BLaER1 (cell line): ENCODE measurements at regions not wholly inside any gene's neighbourhood (a gene's known extent, or its start where the extent isn't known, plus 50 kb on each side); places are given as distances from the start of the nearest gene placed in this dataset.

Experiments
- H3K27ac ChIP-seq: shearing (Covaris generic); formaldehyde crosslinking; 2 replicates; pipeline ENCODE4 v1.8.1; 2022
- H3K27me3 ChIP-seq: shearing (Covaris generic); formaldehyde crosslinking; 2 replicates; pipeline ENCODE4 v1.8.1; 2022
- H3K36me3 ChIP-seq: shearing (Covaris generic); formaldehyde crosslinking; 2 replicates; pipeline ENCODE4 v1.8.1; 2022
- H3K4me1 ChIP-seq: shearing (Covaris generic); formaldehyde crosslinking; 2 replicates; pipeline ENCODE4 v1.8.1; 2022
- H3K4me2 ChIP-seq: shearing (Covaris generic); formaldehyde crosslinking; 2 replicates; pipeline ENCODE4 v1.8.1; 2022
- H3K4me3 ChIP-seq: shearing (Covaris generic); formaldehyde crosslinking; 2 replicates; pipeline ENCODE4 v1.8.1; 2022
- H3K9ac ChIP-seq: shearing (Covaris generic); formaldehyde crosslinking; 2 replicates; pipeline ENCODE4 v1.8.1; 2022
- H3K9me3 ChIP-seq: shearing (Covaris generic); formaldehyde crosslinking; 2 replicates; pipeline ENCODE4 v1.8.1; 2022
- H4K20me1 ChIP-seq: shearing (Covaris generic); formaldehyde crosslinking; 2 replicates; pipeline ENCODE4 v1.8.1; 2022
- Cebpa-rat ChIP-seq: shearing (Covaris generic); IDR thresholded peaks from 2 replicates; pipeline ENCODE4 v1.8.1; 2022

GRCh38 chr1:29670752-29671151 is 434.4 kb downstream of the PTPRU start:
- no peaks in the 10 kb centered on the region for H3K9me3 ChIP-seq
- no peak overlapping the region for H3K4me2 ChIP-seq
- H4K20me1 ChIP-seq: no peaks in the 10 kb centered on the region
- H3K27ac ChIP-seq: no peak overlapping the region
- H3K4me3 ChIP-seq: no peak overlapping the region
- no peak for TF ChIP-seq Cebpa-rat
- H3K36me3 ChIP-seq: no peaks in the 10 kb centered on the region
- H3K4me1 ChIP-seq: peaks cover 12% of the 10 kb centered on the region
- H3K27me3 ChIP-seq: no peaks in the 10 kb centered on the region
- H3K9ac ChIP-seq: no peak overlapping the region

- Histone ChIP-seq H3K9ac (no peak overlapping the region), H3K9me3 (no peaks in the 10 kb centered on the region), H3K4me3 (no peak overlapping the region), H3K27me3 (no peaks in the 10 kb centered on the region), H3K4me1 (peaks cover 4% of the 10 kb centered on the region), H4K20me1 (no peaks in the 10 kb centered on the region), H3K27ac (no peak overlapping the region), H3K4me2 (no peak overlapping the region), H3K36me3 (no peaks in the 10 kb centered on the region)
- no peak for TF ChIP-seq Cebpa-rat
Observed at GRCh38 chr1:29669912-29670311, 433.6 kb downstream of the PTPRU start.

- Histone ChIP-seq H3K4me1 (no peaks in the 10 kb centered on the region), H3K27me3 (no peaks in the 10 kb centered on the region), H3K36me3 (no peaks in the 10 kb centered on the region), H4K20me1 (no peaks in the 10 kb centered on the region), H3K9me3 (no peaks in the 10 kb centered on the region), H3K9ac (no peak overlapping the region), H3K4me3 (no peak overlapping the region), H3K4me2 (no peak overlapping the region), H3K27ac (no peak overlapping the region)
- no peak for TF ChIP-seq Cebpa-rat
Observed at GRCh38 chr1:29669158-29669871, 433.0 kb downstream of the PTPRU start.

GRCh38 chr1:29668551-29669157 is 432.3 kb downstream of the PTPRU start:
- Histone ChIP-seq H3K36me3 (no peaks in the 10 kb centered on the region), H3K9ac (no peak overlapping the region), H3K27ac (no peak overlapping the region), H3K9me3 (no peaks in the 10 kb centered on the region), H3K4me3 (no peak overlapping the region), H3K4me2 (no peak overlapping the region), H4K20me1 (no peaks in the 10 kb centered on the region), H3K27me3 (no peaks in the 10 kb centered on the region), H3K4me1 (no peaks in the 10 kb centered on the region)
- TF ChIP-seq Cebpa-rat: no peak

- H3K4me2 ChIP-seq: no peak overlapping the region
- TF ChIP-seq Cebpa-rat: no peak
Observed at GRCh38 chr1:29667951-29668350, 431.6 kb downstream of the PTPRU start.

GRCh38 chr1:29664711-29665110 is 428.4 kb downstream of the PTPRU start:
- Histone ChIP-seq H3K27ac (no peak overlapping the region), H3K4me2 (no peak overlapping the region), H4K20me1 (no peaks in the 10 kb centered on the region), H3K4me3 (no peak overlapping the region), H3K36me3 (no peaks in the 10 kb centered on the region), H3K4me1 (no peaks in the 10 kb centered on the region), H3K9ac (no peak overlapping the region), H3K27me3 (no peaks in the 10 kb centered on the region), H3K9me3 (peaks cover 7% of the 10 kb centered on the region; the same call in 1 of the 2 replicates)
- no peak for TF ChIP-seq Cebpa-rat

More at GRCh38 chr1:29667951-29668350, 431.6 kb downstream of the PTPRU start:
- H3K9me3 ChIP-seq: no peaks in the 10 kb centered on the region
- no peak overlapping the region for H3K4me3 ChIP-seq
- H3K27ac ChIP-seq: no peak overlapping the region
- H3K9ac ChIP-seq: no peak overlapping the region
- H3K27me3 ChIP-seq: no peaks in the 10 kb centered on the region
- H4K20me1 ChIP-seq: no peaks in the 10 kb centered on the region
- H3K4me1 ChIP-seq: no peaks in the 10 kb centered on the region
- H3K36me3 ChIP-seq: no peaks in the 10 kb centered on the region

- no peaks in the 10 kb centered on the region for H3K27me3 ChIP-seq
- no peak overlapping the region for H3K9ac ChIP-seq
- no peaks in the 10 kb centered on the region for H3K36me3 ChIP-seq
- no peak for TF ChIP-seq Cebpa-rat
- H3K4me2 ChIP-seq: no peak overlapping the region
- H3K9me3 ChIP-seq: peaks cover 12% of the 10 kb centered on the region
- no peaks in the 10 kb centered on the region for H3K4me1 ChIP-seq
- no peak overlapping the region for H3K4me3 ChIP-seq
- no peaks in the 10 kb centered on the region for H4K20me1 ChIP-seq
- no peak overlapping the region for H3K27ac ChIP-seq
Observed at GRCh38 chr1:29658688-29659087, 422.4 kb downstream of the PTPRU start.

- H3K36me3 ChIP-seq: no peaks in the 10 kb centered on the region
- no peak for TF ChIP-seq Cebpa-rat
- H3K4me1 ChIP-seq: no peaks in the 10 kb centered on the region
- no peak overlapping the region for H3K9ac ChIP-seq
- H3K4me3 ChIP-seq: no peak overlapping the region
- H3K4me2 ChIP-seq: no peak overlapping the region
- H3K27me3 ChIP-seq: no peaks in the 10 kb centered on the region
- no peaks in the 10 kb centered on the region for H4K20me1 ChIP-seq
- H3K9me3 ChIP-seq: peaks cover 12% of the 10 kb centered on the region
- no peak overlapping the region for H3K27ac ChIP-seq
Observed at GRCh38 chr1:29657816-29658215, 421.5 kb downstream of the PTPRU start.

GRCh38 chr1:29655945-29656850 is 419.9 kb downstream of the PTPRU start:
- no peaks in the 10 kb centered on the region for H3K27me3 ChIP-seq
- no peak overlapping the region for H3K4me2 ChIP-seq
- no peak overlapping the region for H3K9ac ChIP-seq
- no peak for TF ChIP-seq Cebpa-rat
- H3K4me3 ChIP-seq: no peak overlapping the region
- no peaks in the 10 kb centered on the region for H3K36me3 ChIP-seq
- no peak overlapping the region for H3K27ac ChIP-seq
- H3K4me1 ChIP-seq: peaks cover 3% of the 10 kb centered on the region
- no peaks in the 10 kb centered on the region for H4K20me1 ChIP-seq
- peaks cover 5% of the 10 kb centered on the region; the same call in 1 of the 2 replicates for H3K9me3 ChIP-seq

- H3K4me3 ChIP-seq: no peak overlapping the region
- no peak overlapping the region for H3K4me2 ChIP-seq
- H3K9ac ChIP-seq: no peak overlapping the region
- H3K27me3 ChIP-seq: no peaks in the 10 kb centered on the region
- H3K4me1 ChIP-seq: peaks cover 13% of the 10 kb centered on the region
- H3K36me3 ChIP-seq: no peaks in the 10 kb centered on the region
- no peak overlapping the region for H3K27ac ChIP-seq
- H4K20me1 ChIP-seq: no peaks in the 10 kb centered on the region
- peaks cover 5% of the 10 kb centered on the region; the same call in 1 of the 2 replicates for H3K9me3 ChIP-seq
- no peak for TF ChIP-seq Cebpa-rat
Observed at GRCh38 chr1:29655145-29655544, 418.8 kb downstream of the PTPRU start.
